ENCODE measurements at regions not wholly inside any gene's neighbourhood (a gene's known extent, or its start where the extent isn't known, plus 50 kb on each side); places are given as distances from the start of the nearest gene placed in this dataset.

GRCh38 chr14:98249057-98249456 is 1022.9 kb downstream of the BCL11B start:
- no peak for TF ChIP-seq CTCF (IDR thresholded peaks at IDR 0.05; ENCODE audit: insufficient read depth, low read length)
- TF ChIP-seq POLR2AphosphoS5 (IDR thresholded peaks at IDR 0.05; ENCODE audit: low read depth): no peak
- TF ChIP-seq REST (IDR thresholded peaks at IDR 0.05; ENCODE audit: insufficient replicate concordance, low read depth): no peak
- no peak for TF ChIP-seq GABPA (IDR thresholded peaks at IDR 0.05; ENCODE audit: low read depth)
- TF ChIP-seq SPI1 (IDR thresholded peaks at IDR 0.05; ENCODE audit: borderline replicate concordance, low read depth): no peak
